ENCODE measurements at regions not wholly inside any gene's neighbourhood (a gene's known extent, or its start where the extent isn't known, plus 50 kb on each side); places are given as distances from the start of the nearest gene placed in this dataset.
"Not testable (repeated sequence)": the region's sequence is repeated elsewhere in the genome, so short reads cannot be mapped to it uniquely, and the experiment has no call there.

DNA sequence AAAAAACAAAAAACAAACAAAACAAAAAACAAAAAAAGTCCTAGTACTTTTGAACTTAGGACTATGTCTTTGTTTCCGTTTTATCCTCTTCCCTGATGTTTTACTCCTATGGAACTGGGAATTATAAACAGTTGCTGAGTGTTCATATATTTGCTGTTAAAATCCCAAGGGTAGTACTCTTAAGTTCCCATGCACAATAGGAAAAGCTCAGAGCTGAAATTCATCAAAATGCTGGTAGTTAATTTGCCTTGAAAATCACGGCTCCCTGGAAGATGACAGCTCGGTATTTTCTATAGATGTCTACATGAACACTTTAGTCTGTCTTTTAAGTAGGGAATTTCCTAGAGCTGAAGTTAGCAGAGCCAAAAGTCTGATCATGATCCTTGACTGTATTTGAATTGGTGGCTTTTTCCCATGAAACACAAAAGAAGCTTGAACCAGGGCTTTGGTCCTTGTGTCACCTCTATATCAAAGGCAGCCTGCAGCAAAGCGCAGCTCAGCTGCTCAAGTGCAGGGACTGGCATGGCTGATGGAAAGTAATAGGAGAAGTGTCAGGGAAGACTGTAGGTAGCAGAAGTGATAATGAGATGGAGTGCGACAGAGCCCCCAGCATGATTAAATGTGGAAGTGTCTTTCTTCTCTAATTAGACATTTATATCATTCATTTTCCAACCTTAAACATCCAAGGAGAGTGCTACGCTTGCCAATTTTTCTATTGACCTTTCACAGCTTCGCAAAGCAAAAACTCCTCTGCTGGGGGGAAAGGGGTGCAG is 310.9 kb downstream of the TRIM36 start:
- TF ChIP-seq CTCF (IDR thresholded peaks at IDR 0.05), result no peak
- Histone ChIP-seq H3K27ac (no peak overlapping the region), H3K9me3 (no peaks in the 10 kb centered on the region), H3K36me3 (no peaks in the 10 kb centered on the region), H3K4me3 (no peak overlapping the region), H3K4me1 (no peaks in the 10 kb centered on the region), H3K27me3 (no peaks in the 10 kb centered on the region)
- intact Hi-C loops (cut with DNase I), result no loop called here
- no peak for DNase-seq
- ATAC-seq, result no peak

GRCh38 chr5:114857941-114858551 is 311.7 kb downstream of the TRIM36 start:
- TF ChIP-seq CTCF (IDR thresholded peaks at IDR 0.05), result no peak
- no peaks in the 10 kb centered on the region for H3K9me3 ChIP-seq
- no peak overlapping the region for H3K27ac ChIP-seq
- intact Hi-C loops (cut with DNase I), result no loop called here
- DNase-seq, result no peak
- ATAC-seq, result peak; percentile 51
- no peaks in the 10 kb centered on the region for H3K36me3 ChIP-seq
- H3K27me3 ChIP-seq, result no peaks in the 10 kb centered on the region
- H3K4me1 ChIP-seq, result no peaks in the 10 kb centered on the region
- H3K4me3 ChIP-seq, result no peak overlapping the region

- DNase-seq; H3K9me3 ChIP-seq; H3K27me3 ChIP-seq; H3K4me3 ChIP-seq; ATAC-seq; H3K27ac ChIP-seq; H3K36me3 ChIP-seq; intact Hi-C loops (cut with DNase I); H3K4me1 ChIP-seq: not testable (repeated sequence)
Observed at GRCh38 chr5:114844711-114845110, 325.0 kb downstream of the TRIM36 start.

- Histone ChIP-seq H3K27ac (no peak overlapping the region), H3K36me3 (no peaks in the 10 kb centered on the region), H3K4me3 (no peak overlapping the region), H3K4me1 (no peaks in the 10 kb centered on the region), H3K27me3 (no peaks in the 10 kb centered on the region), H3K9me3 (no peaks in the 10 kb centered on the region)
- TF ChIP-seq CTCF (IDR thresholded peaks at IDR 0.05), result no peak
- DNase-seq, result no peak
- intact Hi-C loops (cut with DNase I), result no loop called here
- ATAC-seq, result no peak
Observed at GRCh38 chr5:114839360-114839759, 330.3 kb downstream of the TRIM36 start.

DNA sequence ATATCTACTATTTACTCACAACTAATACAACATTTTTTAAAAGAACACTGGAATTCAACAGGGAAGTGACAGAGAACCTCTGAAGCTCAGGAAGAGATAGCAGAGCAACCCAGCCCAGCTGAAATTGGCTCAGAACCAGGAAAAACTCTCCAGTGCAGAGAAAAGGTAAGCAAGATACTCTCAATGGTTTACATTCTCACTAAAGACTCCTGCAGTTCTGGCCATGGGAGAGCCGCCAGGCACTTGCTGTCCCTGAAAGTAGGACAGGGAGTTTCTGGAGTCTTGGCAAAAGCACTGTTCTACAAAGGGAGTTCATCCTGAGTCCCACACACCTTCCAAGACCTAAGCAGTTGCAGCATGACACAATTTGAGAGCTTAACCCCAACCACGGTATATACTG is 330.8 kb downstream of the TRIM36 start:
- Histone ChIP-seq H3K9me3 (no peaks in the 10 kb centered on the region), H3K4me3 (no peak overlapping the region), H3K27me3 (no peaks in the 10 kb centered on the region), H3K4me1 (no peaks in the 10 kb centered on the region), H3K36me3 (no peaks in the 10 kb centered on the region), H3K27ac (no peak overlapping the region)
- DNase-seq (no peak), ATAC-seq (no peak)
- no peak for TF ChIP-seq CTCF (IDR thresholded peaks at IDR 0.05)
- intact Hi-C loops (cut with DNase I), result no loop called here

DNA sequence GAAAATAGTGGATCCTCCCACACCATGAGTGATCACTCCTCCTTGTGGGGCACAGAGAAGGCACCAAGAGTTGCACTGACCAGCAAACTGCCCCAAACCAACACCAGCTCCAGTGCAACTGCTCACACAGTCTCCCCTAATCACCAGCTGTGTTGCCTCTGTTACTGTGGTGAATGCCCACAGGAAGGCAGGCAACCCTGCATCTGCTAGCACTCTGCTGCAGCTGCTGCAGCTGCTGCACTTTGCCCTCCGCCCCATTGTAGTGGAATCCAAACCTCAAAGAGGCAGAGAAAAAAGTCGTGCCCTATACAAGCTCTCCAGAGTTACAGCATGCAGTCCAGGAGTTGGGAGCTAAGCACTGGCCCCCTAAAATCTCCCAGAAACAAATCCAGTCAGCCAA is 339.6 kb downstream of the TRIM36 start:
- Histone ChIP-seq H3K4me1 (no peaks in the 10 kb centered on the region), H3K36me3 (no peaks in the 10 kb centered on the region), H3K9me3 (peaks cover 6% of the 10 kb centered on the region), H3K27ac (no peak overlapping the region), H3K27me3 (no peaks in the 10 kb centered on the region), H3K4me3 (no peak overlapping the region)
- intact Hi-C loops (cut with DNase I), result no loop called here
- TF ChIP-seq CTCF (IDR thresholded peaks at IDR 0.05), result no peak
- ATAC-seq (peak; percentile 24), DNase-seq (no peak)
